ENCODE measurements at regions not wholly inside any gene's neighbourhood (a gene's known extent, or its start where the extent isn't known, plus 50 kb on each side); places are given as distances from the start of the nearest gene placed in this dataset.

DNA sequence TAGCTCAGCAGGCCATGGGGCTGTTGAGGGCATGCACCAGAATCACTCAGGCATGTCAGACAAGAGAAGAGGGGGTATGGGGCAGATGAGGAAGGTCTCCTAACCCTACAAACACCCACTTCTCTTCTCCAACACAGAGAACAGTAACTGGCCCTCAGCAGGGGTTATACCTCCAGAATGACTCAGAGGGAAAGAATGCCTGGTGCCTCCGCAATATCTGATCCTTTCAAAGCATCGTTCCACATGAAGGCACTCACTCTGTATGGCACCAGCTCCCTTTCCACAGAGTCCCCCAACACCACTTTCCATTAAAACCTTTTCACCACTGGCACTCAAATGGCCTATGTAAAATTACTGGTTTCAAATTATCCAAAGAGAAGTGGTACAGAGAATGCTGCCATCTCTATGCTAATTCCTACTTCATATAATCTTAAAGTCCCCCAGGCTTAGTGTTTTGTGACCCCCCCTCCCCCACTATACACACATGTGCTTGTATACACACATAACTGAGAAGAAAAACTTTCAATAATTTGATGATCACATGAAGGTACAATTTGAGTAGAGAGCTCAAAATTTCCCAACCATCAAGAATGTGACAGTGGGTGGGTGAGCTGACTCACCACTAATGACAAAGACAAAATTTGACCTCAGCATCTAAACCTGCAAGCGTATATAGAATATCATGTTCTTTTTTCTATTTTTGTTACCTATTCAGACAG, 91.5 kb downstream of the SIPA1L2 start:
- Mint-ChIP-seq H3K4me3 (ENCODE audit: unreplicated experiment) (peak overlapping the region; percentile 48), H3K36me3 (ENCODE audit: insufficient read depth, unreplicated experiment) (no peaks in the 10 kb centered on the region), H3K27ac (ENCODE audit: low read depth, unreplicated experiment) (peak overlapping the region; percentile 86), H3K27me3 (ENCODE audit: insufficient read depth, unreplicated experiment) (no peaks in the 10 kb centered on the region), H3K9me3 (ENCODE audit: unreplicated experiment) (peaks cover 10% of the 10 kb centered on the region), H3K4me1 (ENCODE audit: insufficient read depth, unreplicated experiment) (peaks cover 48% of the 10 kb centered on the region)
- intact Hi-C loops (cut with micrococcal nuclease) = loop anchor here (5.0 kb wide), 1 partner anchor 169 kb away; no protein-coding TSS in a partner anchor
- BruUV-seq (replicated peaks) = no TSS peak
- CTCF ChIA-PET = interaction anchor here (0.5 to 2.6 kb wide), 19 partner anchors 9 to 1261 kb away, joined by 3 to 21 read pairs (median 4); partner anchors contain the start of gene SIPA1L2
- POLR2A ChIA-PET = interaction anchor here (0.6 to 7.3 kb wide), 43 partner anchors 8 to 732 kb away, joined by 3 to 73 read pairs (median 4); partner anchors contain the start of gene SIPA1L2
- TF ChIP-seq, protein P1, sequence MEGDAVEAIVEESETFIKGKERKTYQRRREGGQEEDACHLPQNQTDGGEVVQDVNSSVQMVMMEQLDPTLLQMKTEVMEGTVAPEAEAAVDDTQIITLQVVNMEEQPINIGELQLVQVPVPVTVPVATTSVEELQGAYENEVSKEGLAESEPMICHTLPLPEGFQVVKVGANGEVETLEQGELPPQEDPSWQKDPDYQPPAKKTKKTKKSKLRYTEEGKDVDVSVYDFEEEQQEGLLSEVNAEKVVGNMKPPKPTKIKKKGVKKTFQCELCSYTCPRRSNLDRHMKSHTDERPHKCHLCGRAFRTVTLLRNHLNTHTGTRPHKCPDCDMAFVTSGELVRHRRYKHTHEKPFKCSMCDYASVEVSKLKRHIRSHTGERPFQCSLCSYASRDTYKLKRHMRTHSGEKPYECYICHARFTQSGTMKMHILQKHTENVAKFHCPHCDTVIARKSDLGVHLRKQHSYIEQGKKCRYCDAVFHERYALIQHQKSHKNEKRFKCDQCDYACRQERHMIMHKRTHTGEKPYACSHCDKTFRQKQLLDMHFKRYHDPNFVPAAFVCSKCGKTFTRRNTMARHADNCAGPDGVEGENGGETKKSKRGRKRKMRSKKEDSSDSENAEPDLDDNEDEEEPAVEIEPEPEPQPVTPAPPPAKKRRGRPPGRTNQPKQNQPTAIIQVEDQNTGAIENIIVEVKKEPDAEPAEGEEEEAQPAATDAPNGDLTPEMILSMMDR (IDR thresholded peaks at IDR 0.05; ENCODE audit: unreplicated experiment) = no peak
- DNase-seq (ENCODE audit: unreplicated experiment) = peak; percentile 93

DNA sequence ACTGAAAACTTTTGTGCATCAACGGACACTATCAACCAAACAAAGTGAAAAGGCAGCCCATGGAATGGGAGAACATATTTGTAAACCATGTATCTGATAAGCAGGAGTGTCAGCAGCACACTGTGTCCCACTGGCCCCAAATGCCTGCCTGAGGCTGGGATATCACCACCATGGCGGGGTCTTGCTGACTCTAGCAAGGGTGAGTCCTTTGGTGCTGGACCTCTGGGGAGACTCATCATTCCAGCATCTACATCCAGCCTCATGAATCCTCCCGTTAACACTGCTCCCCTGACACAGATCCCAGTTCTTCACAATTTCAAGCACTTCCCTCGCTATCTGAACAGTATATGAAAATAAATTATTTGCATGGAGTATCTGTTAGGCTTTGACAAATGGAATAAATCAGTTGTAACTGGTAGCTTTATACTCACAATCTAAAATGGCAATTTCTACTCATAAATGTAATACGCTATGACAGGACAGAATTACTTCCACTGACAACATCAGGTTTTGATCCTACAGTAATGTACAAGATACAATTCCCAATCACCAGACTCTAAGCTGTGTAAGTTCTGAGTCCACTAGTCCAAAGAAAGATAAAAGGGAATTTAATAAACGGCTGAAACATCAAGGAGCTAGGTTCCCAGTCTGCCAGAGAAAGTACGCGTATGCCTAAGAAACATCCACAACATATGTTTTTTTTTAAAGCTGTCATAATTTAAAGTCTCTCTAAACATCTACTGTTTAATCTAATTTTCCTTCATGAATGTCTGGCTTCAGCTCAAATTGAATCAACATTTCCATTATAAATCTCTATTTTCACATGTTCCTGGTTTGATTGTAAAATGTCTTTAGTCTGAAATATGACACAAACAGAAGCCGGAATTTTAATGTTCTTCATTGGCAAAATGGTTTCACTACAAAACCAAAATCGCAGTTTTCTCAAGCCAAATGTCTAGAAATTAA, 95.1 kb downstream of the SIPA1L2 start:
- TF ChIP-seq, protein P1 (IDR thresholded peaks at IDR 0.05; ENCODE audit: unreplicated experiment) = no peak
- H3K4me3 Mint-ChIP-seq (ENCODE audit: unreplicated experiment) = no peak overlapping the region
- H3K9me3 Mint-ChIP-seq (ENCODE audit: unreplicated experiment) = no peaks in the 10 kb centered on the region
- no peak for DNase-seq (ENCODE audit: unreplicated experiment)
- H3K4me1 Mint-ChIP-seq (ENCODE audit: insufficient read depth, unreplicated experiment) = peaks cover 51% of the 10 kb centered on the region
- H3K27me3 Mint-ChIP-seq (ENCODE audit: insufficient read depth, unreplicated experiment) = no peaks in the 10 kb centered on the region
- intact Hi-C loops (cut with micrococcal nuclease) = loop anchor here (5.0 kb wide), 1 partner anchor 172 kb away; no protein-coding TSS in a partner anchor
- ChIA-PET CTCF (interaction anchor here (0.5 to 2.2 kb wide), 4 partner anchors 10 to 92 kb away, joined by 3 to 7 read pairs (median 4); no protein-coding TSS in a partner anchor), POLR2A (interaction anchor here (0.6 to 7.3 kb wide), 7 partner anchors 10 to 487 kb away, joined by 3 to 73 read pairs (median 6); no protein-coding TSS in a partner anchor)
- H3K36me3 Mint-ChIP-seq (ENCODE audit: insufficient read depth, unreplicated experiment) = no peaks in the 10 kb centered on the region
- BruUV-seq (replicated peaks) = no TSS peak
- H3K27ac Mint-ChIP-seq (ENCODE audit: low read depth, unreplicated experiment) = no peak overlapping the region

DNA sequence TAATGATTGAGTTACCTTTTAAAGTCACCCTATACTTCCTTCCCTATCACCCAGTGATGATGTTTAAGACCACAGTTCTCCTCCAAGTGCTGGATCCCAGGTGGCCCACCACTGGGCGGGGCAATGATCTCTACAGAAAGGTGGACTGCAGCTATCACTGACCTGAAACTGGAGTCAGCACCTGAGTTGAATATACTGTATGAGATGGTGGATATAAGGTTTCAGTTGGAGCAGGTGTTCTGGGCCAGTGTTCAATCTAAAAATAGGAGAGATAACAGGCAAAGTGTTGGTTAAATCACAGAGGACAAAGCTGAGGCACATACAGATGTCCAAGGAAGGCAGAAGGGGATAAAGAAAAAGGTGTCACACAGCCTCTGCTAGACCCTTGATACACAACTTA, 96.6 kb downstream of the SIPA1L2 start:
- CTCF ChIA-PET = interaction anchor here (0.6 to 2.2 kb wide), 4 partner anchors 10 to 483 kb away, joined by 3 to 7 read pairs (median 5); no protein-coding TSS in a partner anchor
- no peak overlapping the region for H3K27ac Mint-ChIP-seq (ENCODE audit: low read depth, unreplicated experiment)

More for the DNA sequence above, 96.6 kb downstream of the SIPA1L2 start:
- H3K36me3 Mint-ChIP-seq (ENCODE audit: insufficient read depth, unreplicated experiment) = no peaks in the 10 kb centered on the region
- TF ChIP-seq, protein P1 (IDR thresholded peaks at IDR 0.05; ENCODE audit: unreplicated experiment) = no peak
- no peaks in the 10 kb centered on the region for H3K9me3 Mint-ChIP-seq (ENCODE audit: unreplicated experiment)
- H3K4me1 Mint-ChIP-seq (ENCODE audit: insufficient read depth, unreplicated experiment) = peaks cover 51% of the 10 kb centered on the region
- BruUV-seq (replicated peaks) = no TSS peak
- H3K4me3 Mint-ChIP-seq (ENCODE audit: unreplicated experiment) = no peak overlapping the region
- H3K27me3 Mint-ChIP-seq (ENCODE audit: insufficient read depth, unreplicated experiment) = no peaks in the 10 kb centered on the region
- intact Hi-C loops (cut with micrococcal nuclease) = no loop called here
- POLR2A ChIA-PET = interaction anchor here (0.6 to 7.3 kb wide), 4 partner anchors 11 to 97 kb away, joined by 3 to 73 read pairs (median 6); partner anchors contain the start of gene SIPA1L2
- no peak for DNase-seq (ENCODE audit: unreplicated experiment)

All from MCF 10A (cell line).